Activated naive CD8-positive, alpha-beta T cell treated with anti-CD3 and anti-CD28 coated beads, Interleukin-2, amount 10 ng/mL, durations not matched to agents 7 days and 5 days (primary cell): ENCODE measurements at regions not wholly inside any gene's neighbourhood (a gene's known extent, or its start where the extent isn't known, plus 50 kb on each side); places are given as distances from the start of the nearest gene placed in this dataset.

ENCODE experiments used
- ATAC-seq: fragments of 150-1000 bp; cut with Tn5 transposase; one replicate; pipeline ENCODE4 v1.10.0; 2021; ENCODE audit warnings: low read depth, moderate library complexity
- POLR2A ChIA-PET: fragments of 350-600 bp; sonication (Branson Sonifier 250); formaldehyde crosslinking; loops from one replicate; lab custom pipeline; 2021; ENCODE audit warnings: antibody characterized with exemption; lab: Charles Lee
- DNase-seq: peaks from one replicate; pipeline ENCODE4 v3.0.0; 2021
- H3K27ac Mint-ChIP-seq: one replicate; pipeline ENCODE4 v1.8.0; 2022; ENCODE audit warnings: mild to moderate bottlenecking, mixed read lengths
- H3K27me3 Mint-ChIP-seq: one replicate; pipeline ENCODE4 v1.8.0; 2022; ENCODE audit warnings: mild to moderate bottlenecking, moderate library complexity, mixed read lengths
- H3K36me3 Mint-ChIP-seq: one replicate; pipeline ENCODE4 v1.8.0; 2021; ENCODE audit warnings: mild to moderate bottlenecking, mixed read lengths
- H3K4me1 Mint-ChIP-seq: one replicate; pipeline ENCODE4 v1.8.0; 2021; ENCODE audit warnings: mixed read lengths
- H3K4me3 Mint-ChIP-seq: one replicate; pipeline ENCODE4 v1.8.0; 2022; ENCODE audit warnings: mild to moderate bottlenecking, moderate library complexity, mixed read lengths
- H3K9me3 Mint-ChIP-seq: one replicate; pipeline ENCODE4 v1.8.0; 2021; ENCODE audit warnings: mixed read lengths

DNA sequence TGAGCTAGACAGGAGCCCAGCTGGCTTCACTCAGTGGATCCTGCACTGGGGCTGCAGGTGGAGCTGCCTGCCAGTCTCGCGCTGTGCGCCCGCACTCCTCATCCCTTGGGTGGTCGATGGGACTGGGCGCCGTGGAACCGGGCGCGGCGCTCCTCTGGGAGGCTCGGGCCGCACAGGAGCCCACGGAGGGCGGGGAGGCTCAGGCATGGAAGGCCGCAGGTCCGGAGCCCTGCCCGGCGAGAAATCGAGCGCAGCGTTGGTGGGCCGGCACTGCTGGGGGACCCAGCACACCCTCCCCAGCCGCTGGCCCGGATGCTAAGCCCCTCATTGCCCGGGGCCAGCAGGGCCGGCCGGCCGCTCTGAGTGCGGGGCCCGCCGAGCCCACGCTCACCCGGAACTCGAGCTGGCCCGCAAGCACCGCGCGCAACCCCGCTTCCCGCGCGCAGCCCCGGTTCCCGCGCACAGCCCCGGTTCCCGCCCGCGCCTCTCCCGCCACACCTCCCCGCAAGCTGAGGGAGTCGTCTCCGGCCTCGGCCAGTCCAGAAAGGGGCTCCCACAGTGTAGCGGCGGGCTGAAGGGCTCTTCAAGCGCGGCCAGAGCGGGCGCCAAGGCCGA lies 1130.5 kb upstream of the FLRT2 start:
- POLR2A ChIA-PET: no interaction called here
- Mint-ChIP-seq H3K36me3 (no peaks in the 10 kb centered on the region), H3K27me3 (no peaks in the 10 kb centered on the region), H3K4me3 (no peak overlapping the region), H3K27ac (no peak overlapping the region), H3K4me1 (no peaks in the 10 kb centered on the region), H3K9me3 (peaks cover 6% of the 10 kb centered on the region)
- DNase-seq (no peak), ATAC-seq (no peak)

- Mint-ChIP-seq H3K4me1 (no peaks in the 10 kb centered on the region), H3K27me3 (no peaks in the 10 kb centered on the region), H3K27ac (no peak overlapping the region), H3K4me3 (no peak overlapping the region), H3K9me3 (peaks cover 3% of the 10 kb centered on the region), H3K36me3 (no peaks in the 10 kb centered on the region)
- POLR2A ChIA-PET: no interaction called here
- DNase-seq (no peak), ATAC-seq (no peak)
Measured at GRCh38 chr14:84401631-84402030, 1128.3 kb upstream of the FLRT2 start.

DNA sequence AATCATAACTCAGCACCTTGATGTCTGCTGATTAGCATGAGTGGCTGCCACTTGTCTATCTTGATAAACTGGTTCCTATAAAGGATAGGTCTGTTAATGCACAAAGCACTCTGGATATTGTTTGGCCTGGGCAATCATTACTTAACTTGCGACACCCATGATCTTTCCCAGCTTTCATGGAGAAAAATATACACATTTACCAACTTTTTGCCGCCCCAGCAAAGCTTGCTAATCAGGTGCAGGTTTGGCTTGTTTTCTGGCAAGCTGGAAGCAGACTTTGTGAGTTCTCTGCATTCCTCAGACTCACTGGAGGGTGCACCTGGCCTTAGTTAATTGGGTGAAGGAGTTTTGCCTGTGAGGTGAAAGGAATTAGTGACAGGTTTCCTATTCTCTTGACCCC lies 1126.4 kb upstream of the FLRT2 start:
- H3K4me3 Mint-ChIP-seq: no peak overlapping the region
- no peak for DNase-seq
- H3K27me3 Mint-ChIP-seq: no peaks in the 10 kb centered on the region
- no peaks in the 10 kb centered on the region for H3K36me3 Mint-ChIP-seq
- H3K4me1 Mint-ChIP-seq: no peaks in the 10 kb centered on the region
- peaks cover 2% of the 10 kb centered on the region for H3K9me3 Mint-ChIP-seq
- ATAC-seq: no peak
- POLR2A ChIA-PET: no interaction called here
- no peak overlapping the region for H3K27ac Mint-ChIP-seq

DNA sequence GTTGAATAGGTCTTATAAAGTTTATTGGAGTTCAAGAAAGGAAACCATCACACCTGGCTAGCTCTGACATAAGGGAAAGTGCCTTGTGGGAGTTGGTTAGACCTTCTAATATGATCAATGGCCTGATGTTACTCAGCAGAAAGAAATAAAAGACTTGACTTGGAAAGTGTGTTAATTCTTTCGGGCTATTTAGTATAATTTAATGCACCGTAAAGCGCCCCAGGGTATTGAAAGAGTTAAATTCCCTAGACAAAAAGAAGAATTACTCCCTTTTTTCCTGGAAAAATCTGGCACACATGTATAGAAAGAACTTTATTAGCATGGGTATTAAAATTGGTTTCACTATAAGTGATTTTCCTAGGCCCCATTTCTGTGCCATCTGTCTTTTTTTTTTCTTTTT lies 1125.7 kb upstream of the FLRT2 start:
- no peaks in the 10 kb centered on the region for H3K36me3 Mint-ChIP-seq
- DNase-seq (no peak), ATAC-seq (no peak)
- POLR2A ChIA-PET: no interaction called here
- no peak overlapping the region for H3K27ac Mint-ChIP-seq
- peaks cover 2% of the 10 kb centered on the region for H3K9me3 Mint-ChIP-seq
- no peaks in the 10 kb centered on the region for H3K4me1 Mint-ChIP-seq
- no peaks in the 10 kb centered on the region for H3K27me3 Mint-ChIP-seq
- no peak overlapping the region for H3K4me3 Mint-ChIP-seq

GRCh38 chr14:84409435-84409834 lies 1120.5 kb upstream of the FLRT2 start:
- ATAC-seq (no peak), DNase-seq (no peak)
- H3K4me1 Mint-ChIP-seq: no peaks in the 10 kb centered on the region
- no peak overlapping the region for H3K27ac Mint-ChIP-seq
- H3K4me3 Mint-ChIP-seq: no peak overlapping the region
- H3K27me3 Mint-ChIP-seq: no peaks in the 10 kb centered on the region
- H3K9me3 Mint-ChIP-seq: peaks cover 13% of the 10 kb centered on the region
- no peaks in the 10 kb centered on the region for H3K36me3 Mint-ChIP-seq
- POLR2A ChIA-PET: no interaction called here

DNA sequence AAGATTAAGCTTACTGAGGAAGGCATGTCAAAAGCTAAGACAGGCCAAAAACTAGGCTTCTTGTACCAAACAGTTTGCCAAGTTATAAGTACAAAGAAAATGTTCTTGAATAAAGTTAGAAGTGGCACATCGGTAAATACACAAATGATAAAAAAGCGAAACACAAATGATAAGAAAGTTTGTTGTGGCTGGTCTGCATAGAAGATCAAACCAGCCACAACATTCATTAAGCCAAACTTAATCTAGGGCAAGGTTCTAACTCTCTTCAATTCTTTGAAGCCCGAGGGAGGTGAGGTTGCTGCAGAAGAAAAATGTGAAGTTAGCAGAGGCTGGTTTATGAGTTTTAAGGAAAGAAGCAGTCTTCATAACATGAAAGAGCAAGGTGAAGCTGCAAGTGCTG lies 1119.6 kb upstream of the FLRT2 start:
- no peaks in the 10 kb centered on the region for H3K27me3 Mint-ChIP-seq
- POLR2A ChIA-PET: no interaction called here
- DNase-seq (no peak), ATAC-seq (no peak)
- H3K27ac Mint-ChIP-seq: no peak overlapping the region
- H3K9me3 Mint-ChIP-seq: peaks cover 13% of the 10 kb centered on the region
- H3K4me1 Mint-ChIP-seq: no peaks in the 10 kb centered on the region
- H3K36me3 Mint-ChIP-seq: no peaks in the 10 kb centered on the region
- H3K4me3 Mint-ChIP-seq: no peak overlapping the region

DNA sequence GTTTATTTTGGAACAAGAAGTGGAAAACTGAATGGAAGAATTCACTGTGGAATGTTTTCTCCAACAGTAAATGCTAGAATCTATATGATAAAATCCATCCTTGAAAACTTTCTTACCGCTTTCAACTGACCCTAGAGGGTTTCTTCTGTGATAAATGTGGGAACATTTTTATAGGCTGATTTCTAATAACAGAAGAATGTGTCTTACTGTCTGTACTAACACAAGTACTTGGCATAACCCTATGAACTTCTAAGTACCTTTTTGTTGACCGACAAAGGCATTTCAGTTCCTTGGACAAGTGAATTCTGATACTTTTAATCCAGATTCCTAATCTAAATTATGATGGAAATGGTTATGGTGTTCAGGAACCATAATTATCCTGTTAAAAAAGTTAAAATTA lies 1109.7 kb upstream of the FLRT2 start:
- DNase-seq: no peak
- no peaks in the 10 kb centered on the region for H3K27me3 Mint-ChIP-seq
- H3K4me3 Mint-ChIP-seq: no peak overlapping the region
- POLR2A ChIA-PET: no interaction called here
- no peak overlapping the region for H3K27ac Mint-ChIP-seq
- H3K9me3 Mint-ChIP-seq: peaks cover 2% of the 10 kb centered on the region
- no peak for ATAC-seq
- H3K4me1 Mint-ChIP-seq: no peaks in the 10 kb centered on the region
- H3K36me3 Mint-ChIP-seq: no peaks in the 10 kb centered on the region

DNA sequence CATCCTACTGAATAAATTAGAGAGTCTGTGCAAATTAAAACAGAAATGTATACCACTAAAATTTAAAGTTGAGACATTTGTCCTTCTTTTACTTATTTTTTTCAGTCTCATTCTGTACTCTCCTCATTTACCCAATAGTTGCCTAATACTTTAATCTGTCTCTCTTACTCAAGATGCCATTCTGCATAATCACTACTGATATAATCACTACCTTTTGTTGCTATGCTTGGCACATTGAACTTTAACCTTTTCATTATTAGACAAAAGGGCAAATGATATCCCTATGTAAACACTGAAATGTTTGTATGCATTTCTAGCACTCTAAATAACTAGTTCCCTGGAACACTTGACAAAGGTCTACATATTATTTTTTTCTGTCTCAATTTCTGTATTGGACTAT lies 1108.3 kb upstream of the FLRT2 start:
- POLR2A ChIA-PET: no interaction called here
- H3K36me3 Mint-ChIP-seq: no peaks in the 10 kb centered on the region
- no peaks in the 10 kb centered on the region for H3K9me3 Mint-ChIP-seq
- no peaks in the 10 kb centered on the region for H3K4me1 Mint-ChIP-seq
- H3K4me3 Mint-ChIP-seq: no peak overlapping the region
- DNase-seq (no peak), ATAC-seq (no peak)
- no peak overlapping the region for H3K27ac Mint-ChIP-seq
- H3K27me3 Mint-ChIP-seq: no peaks in the 10 kb centered on the region

DNA sequence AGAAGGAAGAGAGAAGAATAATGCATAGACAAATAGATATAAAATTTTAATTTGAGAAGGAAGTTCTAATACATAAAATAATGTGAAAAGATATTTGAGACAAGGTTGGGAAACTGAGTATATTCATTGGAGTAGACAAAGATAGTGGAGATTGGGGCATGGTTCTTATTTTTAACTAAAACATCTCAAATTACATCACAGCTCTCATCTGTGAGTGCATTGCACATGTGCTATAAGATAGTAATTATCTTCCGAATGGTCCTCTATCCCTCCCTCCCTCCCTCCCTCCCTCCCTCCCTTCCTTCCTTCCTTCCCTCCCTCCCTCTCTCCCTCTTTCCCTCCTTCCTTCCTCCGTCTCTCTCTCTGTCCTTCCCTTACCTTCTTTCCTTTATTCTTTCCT lies 1104.0 kb upstream of the FLRT2 start:
- POLR2A ChIA-PET: no interaction called here
- Mint-ChIP-seq H3K27me3 (no peaks in the 10 kb centered on the region), H3K4me1 (no peaks in the 10 kb centered on the region), H3K27ac (no peak overlapping the region), H3K36me3 (no peaks in the 10 kb centered on the region), H3K9me3 (peaks cover 5% of the 10 kb centered on the region), H3K4me3 (no peak overlapping the region)
- ATAC-seq: no peak
- no peak for DNase-seq

DNA sequence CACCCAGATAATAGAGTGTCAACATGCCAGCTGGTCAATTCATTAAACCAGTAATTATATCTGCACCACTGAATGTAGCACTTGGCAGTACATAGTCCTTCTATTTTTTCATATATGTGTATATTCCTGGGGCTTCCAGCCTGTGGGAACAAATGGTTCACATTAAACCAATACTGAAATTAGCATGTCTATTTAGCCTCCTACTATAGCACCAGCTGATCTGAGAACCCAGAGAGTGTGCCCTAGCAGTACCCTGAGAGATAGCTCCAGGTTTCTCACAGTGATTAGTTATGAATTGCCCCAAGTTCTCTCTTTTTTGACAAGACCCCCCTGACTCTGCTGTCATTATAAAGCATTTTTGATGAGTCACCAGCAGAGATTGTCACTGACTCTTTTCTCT lies 1097.3 kb upstream of the FLRT2 start:
- no peak for ATAC-seq
- no peak overlapping the region for H3K4me3 Mint-ChIP-seq
- POLR2A ChIA-PET: no interaction called here
- no peak for DNase-seq
- no peaks in the 10 kb centered on the region for H3K4me1 Mint-ChIP-seq
- H3K27me3 Mint-ChIP-seq: no peaks in the 10 kb centered on the region
- H3K36me3 Mint-ChIP-seq: no peaks in the 10 kb centered on the region
- no peak overlapping the region for H3K27ac Mint-ChIP-seq
- H3K9me3 Mint-ChIP-seq: peaks cover 7% of the 10 kb centered on the region

- POLR2A ChIA-PET: no interaction called here
- ATAC-seq (no peak), DNase-seq (no peak)
- H3K27me3 Mint-ChIP-seq: no peaks in the 10 kb centered on the region
- H3K9me3 Mint-ChIP-seq: peaks cover 7% of the 10 kb centered on the region
- no peaks in the 10 kb centered on the region for H3K36me3 Mint-ChIP-seq
- H3K4me3 Mint-ChIP-seq: no peak overlapping the region
- H3K4me1 Mint-ChIP-seq: no peaks in the 10 kb centered on the region
- H3K27ac Mint-ChIP-seq: no peak overlapping the region
Measured at GRCh38 chr14:84433961-84434360, 1096.0 kb upstream of the FLRT2 start.

GRCh38 chr14:84435820-84436324 lies 1094.1 kb upstream of the FLRT2 start:
- DNase-seq (no peak), ATAC-seq (no peak)
- Mint-ChIP-seq H3K9me3 (peaks cover 4% of the 10 kb centered on the region), H3K27me3 (no peaks in the 10 kb centered on the region), H3K4me3 (no peak overlapping the region), H3K27ac (no peak overlapping the region), H3K4me1 (no peaks in the 10 kb centered on the region), H3K36me3 (no peaks in the 10 kb centered on the region)
- POLR2A ChIA-PET: no interaction called here

DNA sequence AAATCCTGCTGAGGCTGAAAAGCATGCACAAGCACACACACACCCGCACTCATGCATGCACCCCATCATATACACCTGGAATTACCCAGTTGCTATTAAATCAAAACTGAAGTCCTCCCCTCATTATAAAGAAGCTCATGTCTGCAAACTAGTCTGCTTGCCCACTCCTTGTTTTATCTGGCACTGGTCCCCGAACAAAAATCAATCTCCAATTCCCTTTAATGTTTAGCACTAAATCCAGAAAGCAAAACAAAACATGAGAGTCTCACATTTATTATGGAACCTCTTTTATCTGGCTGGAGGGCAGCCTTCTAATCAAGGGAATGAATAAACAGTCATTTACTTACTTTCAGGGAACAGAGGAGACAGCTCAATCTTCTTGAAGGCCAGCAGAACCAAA lies 1093.4 kb upstream of the FLRT2 start:
- no peaks in the 10 kb centered on the region for H3K4me1 Mint-ChIP-seq
- H3K9me3 Mint-ChIP-seq: peaks cover 4% of the 10 kb centered on the region
- ATAC-seq: no peak
- no peak for DNase-seq
- POLR2A ChIA-PET: no interaction called here
- no peak overlapping the region for H3K27ac Mint-ChIP-seq
- H3K36me3 Mint-ChIP-seq: no peaks in the 10 kb centered on the region
- no peaks in the 10 kb centered on the region for H3K27me3 Mint-ChIP-seq
- H3K4me3 Mint-ChIP-seq: no peak overlapping the region

- H3K4me3 Mint-ChIP-seq: no peak overlapping the region
- no peaks in the 10 kb centered on the region for H3K4me1 Mint-ChIP-seq
- ATAC-seq (no peak), DNase-seq (no peak)
- H3K9me3 Mint-ChIP-seq: peaks cover 6% of the 10 kb centered on the region
- POLR2A ChIA-PET: no interaction called here
- H3K27me3 Mint-ChIP-seq: no peaks in the 10 kb centered on the region
- no peaks in the 10 kb centered on the region for H3K36me3 Mint-ChIP-seq
- H3K27ac Mint-ChIP-seq: no peak overlapping the region
Measured at GRCh38 chr14:84442521-84442920, 1087.4 kb upstream of the FLRT2 start.

GRCh38 chr14:84445486-84445885 lies 1084.5 kb upstream of the FLRT2 start:
- Mint-ChIP-seq H3K4me1 (no peaks in the 10 kb centered on the region), H3K27me3 (no peaks in the 10 kb centered on the region), H3K9me3 (peaks cover 3% of the 10 kb centered on the region), H3K4me3 (no peak overlapping the region), H3K36me3 (no peaks in the 10 kb centered on the region), H3K27ac (no peak overlapping the region)
- no peak for ATAC-seq
- POLR2A ChIA-PET: no interaction called here
- no peak for DNase-seq
